ENCODE measurements at regions not wholly inside any gene's neighbourhood (a gene's known extent, or its start where the extent isn't known, plus 50 kb on each side); places are given as distances from the start of the nearest gene placed in this dataset.
A peak's percentile ranks its signal among the peaks of the same experiment; 100 is the strongest.

DNA sequence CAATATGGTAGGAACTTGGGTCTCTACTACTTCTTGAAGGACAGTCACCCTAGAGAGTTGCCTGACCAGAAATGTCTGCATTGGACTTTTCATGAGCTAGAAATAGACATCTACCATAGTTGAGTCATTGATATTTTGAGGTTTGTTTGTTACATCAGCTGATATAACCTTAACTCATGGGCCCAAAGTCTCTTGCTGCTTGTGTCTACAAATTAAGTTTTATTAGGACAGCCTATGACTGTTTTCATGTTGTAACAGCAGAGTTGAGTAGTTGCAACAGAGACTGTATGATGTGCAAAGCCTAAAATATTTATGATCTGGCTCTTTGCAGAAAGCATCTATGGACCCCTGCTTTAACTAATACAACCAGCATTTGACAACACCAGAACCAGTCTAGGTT is 155.3 kb downstream of the MIAT start:
- DNase-seq (ENCODE audit: low read depth) = peak; percentile 60

DNA sequence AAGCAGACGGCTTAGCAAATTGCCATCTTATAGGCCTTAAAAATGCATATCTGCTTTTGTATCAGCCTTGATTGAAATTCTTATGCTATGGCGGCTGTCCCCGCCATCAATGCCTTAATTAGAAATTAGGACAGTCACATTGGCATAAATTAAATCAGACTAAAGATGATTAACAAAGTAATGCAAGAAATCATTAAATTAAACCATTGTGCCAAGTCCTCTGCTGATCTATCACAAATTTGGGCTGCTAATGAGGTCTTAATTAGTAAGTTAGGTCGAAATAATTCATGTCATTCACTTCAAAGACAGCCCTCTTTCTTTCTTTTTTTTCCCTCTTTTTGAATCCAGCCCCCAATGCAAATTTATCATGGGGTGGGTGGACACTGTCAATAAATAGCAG is 159.3 kb downstream of the MIAT start:
- H3K4me3 ChIP-seq (ENCODE audit: low read depth, low read length) = no peak overlapping the region
- TF ChIP-seq, protein P1, sequence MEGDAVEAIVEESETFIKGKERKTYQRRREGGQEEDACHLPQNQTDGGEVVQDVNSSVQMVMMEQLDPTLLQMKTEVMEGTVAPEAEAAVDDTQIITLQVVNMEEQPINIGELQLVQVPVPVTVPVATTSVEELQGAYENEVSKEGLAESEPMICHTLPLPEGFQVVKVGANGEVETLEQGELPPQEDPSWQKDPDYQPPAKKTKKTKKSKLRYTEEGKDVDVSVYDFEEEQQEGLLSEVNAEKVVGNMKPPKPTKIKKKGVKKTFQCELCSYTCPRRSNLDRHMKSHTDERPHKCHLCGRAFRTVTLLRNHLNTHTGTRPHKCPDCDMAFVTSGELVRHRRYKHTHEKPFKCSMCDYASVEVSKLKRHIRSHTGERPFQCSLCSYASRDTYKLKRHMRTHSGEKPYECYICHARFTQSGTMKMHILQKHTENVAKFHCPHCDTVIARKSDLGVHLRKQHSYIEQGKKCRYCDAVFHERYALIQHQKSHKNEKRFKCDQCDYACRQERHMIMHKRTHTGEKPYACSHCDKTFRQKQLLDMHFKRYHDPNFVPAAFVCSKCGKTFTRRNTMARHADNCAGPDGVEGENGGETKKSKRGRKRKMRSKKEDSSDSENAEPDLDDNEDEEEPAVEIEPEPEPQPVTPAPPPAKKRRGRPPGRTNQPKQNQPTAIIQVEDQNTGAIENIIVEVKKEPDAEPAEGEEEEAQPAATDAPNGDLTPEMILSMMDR (IDR thresholded peaks at IDR 0.05; ENCODE audit: insufficient read depth, low read depth, low read length) = no peak

More for the DNA sequence above, 155.3 kb downstream of the MIAT start:
- no peak overlapping the region for H3K4me3 ChIP-seq (ENCODE audit: low read depth, low read length)
- TF ChIP-seq, protein P1 (IDR thresholded peaks at IDR 0.05; ENCODE audit: insufficient read depth, low read depth, low read length) = no peak

DNA sequence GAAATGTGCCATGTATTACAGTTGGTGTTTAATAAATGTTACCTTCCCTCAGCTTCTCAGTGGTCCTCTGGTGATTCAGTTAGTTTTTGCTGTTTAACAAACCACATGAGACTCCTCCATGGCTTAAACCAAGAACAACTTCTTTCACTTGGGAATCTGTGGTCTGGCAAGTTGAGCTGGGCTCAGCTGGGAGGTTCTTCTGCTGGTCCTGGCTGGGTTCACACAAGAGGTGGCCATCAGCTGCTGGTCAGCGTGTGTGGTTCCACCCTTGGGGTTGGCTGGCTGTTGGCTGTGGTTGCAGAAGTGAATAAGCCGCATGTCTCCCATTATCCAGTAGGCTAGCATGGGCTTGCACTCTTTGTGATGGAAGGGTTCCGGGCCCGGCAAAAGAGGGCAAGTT is 160.5 kb downstream of the MIAT start:
- TF ChIP-seq, protein P1 (IDR thresholded peaks at IDR 0.05; ENCODE audit: insufficient read depth, low read depth, low read length) = no peak
- no peak overlapping the region for H3K4me3 ChIP-seq (ENCODE audit: low read depth, low read length)
- DNase-seq (ENCODE audit: low read depth) = no peak

More for the DNA sequence above, 159.3 kb downstream of the MIAT start:
- no peak for DNase-seq (ENCODE audit: low read depth)

DNA sequence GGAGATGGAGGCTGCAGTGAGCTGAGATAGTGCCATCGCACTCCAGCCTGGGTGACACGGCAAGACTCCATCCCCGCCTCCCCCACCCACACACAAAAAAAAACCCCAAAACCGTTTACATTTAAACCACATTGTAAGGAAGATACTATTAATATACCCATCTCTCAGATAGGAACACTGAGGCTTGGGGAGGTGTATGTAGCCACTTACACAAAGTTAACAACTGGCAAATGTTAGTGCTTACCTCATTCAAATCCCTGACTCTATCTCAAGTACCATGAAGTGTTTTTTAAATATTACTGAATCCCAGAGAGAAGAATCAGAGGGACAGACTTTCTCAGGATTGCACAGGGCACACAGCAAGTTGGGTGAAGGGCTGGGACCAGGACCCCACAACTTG is 164.5 kb downstream of the MIAT start:
- no peak overlapping the region for H3K4me3 ChIP-seq (ENCODE audit: low read depth, low read length)
- no peak for DNase-seq (ENCODE audit: low read depth)
- TF ChIP-seq, protein P1 (IDR thresholded peaks at IDR 0.05; ENCODE audit: insufficient read depth, low read depth, low read length) = no peak

DNA sequence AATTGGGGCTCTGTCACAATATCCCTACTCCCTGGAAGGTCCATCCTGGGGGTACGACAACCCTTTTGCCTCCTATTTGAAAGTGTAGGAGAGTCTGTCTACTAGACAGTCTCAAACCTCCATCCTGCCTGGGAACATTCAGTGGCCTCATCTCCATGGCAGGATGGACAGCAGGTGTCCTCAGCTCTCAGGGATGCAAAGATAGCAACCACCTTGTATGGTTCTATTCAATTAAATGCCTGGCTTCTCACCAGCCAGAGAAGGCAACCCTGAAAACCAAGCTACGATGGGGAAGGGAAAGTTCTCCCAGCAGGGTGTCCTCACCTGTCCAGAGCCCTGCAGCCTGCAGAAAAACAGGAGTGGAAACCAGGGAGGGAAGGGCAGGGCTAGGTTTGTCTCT is 164.9 kb downstream of the MIAT start:
- no peak for DNase-seq (ENCODE audit: low read depth)
- TF ChIP-seq, protein P1 (IDR thresholded peaks at IDR 0.05; ENCODE audit: insufficient read depth, low read depth, low read length) = no peak
- H3K4me3 ChIP-seq (ENCODE audit: low read depth, low read length) = no peak overlapping the region

DNA sequence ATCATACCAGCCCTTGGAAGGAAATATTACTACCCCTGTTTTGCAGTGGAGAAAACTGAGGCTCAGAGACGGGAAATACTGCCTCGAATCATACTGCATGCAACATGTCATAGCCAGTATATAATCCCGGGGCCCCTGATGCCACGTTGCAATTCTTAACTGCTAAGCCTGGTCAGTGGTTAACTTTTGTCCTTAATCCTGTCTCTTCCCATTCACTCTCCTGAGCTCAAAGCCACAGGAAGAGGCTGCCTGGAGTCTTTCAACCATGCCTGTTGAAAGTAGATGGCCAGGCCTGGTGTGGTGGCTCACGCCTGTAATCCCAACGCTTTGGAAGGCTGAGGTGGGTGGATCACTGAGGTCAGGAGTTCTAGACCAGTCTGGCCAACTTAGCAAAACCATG is 166.6 kb downstream of the MIAT start:
- no peak for DNase-seq (ENCODE audit: low read depth)
- TF ChIP-seq, protein P1 (IDR thresholded peaks at IDR 0.05; ENCODE audit: insufficient read depth, low read depth, low read length) = no peak
- no peak overlapping the region for H3K4me3 ChIP-seq (ENCODE audit: low read depth, low read length)

Measured in fibroblast of villous mesenchyme (primary cell).